PC-9 (cell line): ENCODE measurements at regions not wholly inside any gene's neighbourhood (a gene's known extent, or its start where the extent isn't known, plus 50 kb on each side); places are given as distances from the start of the nearest gene placed in this dataset.

Experiments
- BruUV-seq: library from RNA; stranded (reverse); fragments of 400-500 nt; replicated peaks from 2 replicates; lab custom pipeline; 2021; lab: Mats Ljungman, UMichigan
- CTCF ChIA-PET: fragments of 300-600 bp; sonication (Branson Sonifier 250); formaldehyde crosslinking; loops from one replicate; lab custom pipeline; 2022; ENCODE audit warnings: antibody characterized with exemption; lab: Charles Lee
- POLR2A ChIA-PET: fragments of 300-600 bp; sonication (Branson Sonifier 250); formaldehyde crosslinking; loops from one replicate; lab custom pipeline; 2022; ENCODE audit warnings: antibody characterized with exemption; ENCODE audit not compliant: unreplicated experiment; lab: Charles Lee
- DNase-seq, 2 experiments: peaks; one replicate each; pipeline versions ENCODE4 v3.0.0 to v3.0.0-alpha.2; 2015 to 2022; ENCODE audit warnings: mixed read lengths in 1 of 2
- H2AFZ ChIP-seq: fragments of 200-600 bp; sonication (generic); 2 replicates; pipeline ENCODE4 v1.8.1; 2017; ENCODE audit warnings: antibody characterized with exemption
- H3F3A ChIP-seq: fragments of 200-600 bp; sonication (generic); 2 replicates; pipeline ENCODE4 v1.8.1; 2017; ENCODE audit warnings: antibody characterized with exemption, mild to moderate bottlenecking, low read depth; ENCODE audit not compliant: insufficient read depth
- H3K27ac ChIP-seq: fragments of 200-600 bp; sonication (generic); 2 replicates; pipeline ENCODE4 v1.6.1; 2016; ENCODE audit warnings: mixed run types
- H3K27me3 ChIP-seq: fragments of 200-600 bp; sonication (generic); 2 replicates; pipeline ENCODE4 v1.6.1; 2016; ENCODE audit warnings: low read depth, mixed run types; ENCODE audit not compliant: insufficient read depth
- H3K36me3 ChIP-seq: fragments of 200-600 bp; sonication (generic); 2 replicates; pipeline ENCODE4 v1.6.1; 2016; ENCODE audit warnings: low read depth, mixed run types
- H3K4me1 ChIP-seq: fragments of 200-600 bp; sonication (generic); replicated peaks from 2 replicates; pipeline ENCODE4 v1.6.1; 2016; ENCODE audit warnings: mixed run types; ENCODE audit not compliant: insufficient read depth
- H3K4me2 ChIP-seq: fragments of 200-600 bp; sonication (generic); 2 replicates; pipeline ENCODE4 v1.6.1; 2017; ENCODE audit warnings: mixed run types
- H3K4me3 ChIP-seq: fragments of 200-600 bp; sonication (generic); 2 replicates; pipeline ENCODE4 v1.6.1; 2016; ENCODE audit warnings: mixed run types
- H3K79me2 ChIP-seq: fragments of 200-600 bp; sonication (generic); 2 replicates; pipeline ENCODE4 v1.6.1; 2017; ENCODE audit warnings: low read depth, mixed run types
- H3K9me2 ChIP-seq: fragments of 200-600 bp; sonication (generic); 2 replicates; pipeline ENCODE4 v1.8.1; 2017; ENCODE audit warnings: mild to moderate bottlenecking; ENCODE audit not compliant: insufficient read depth
- H3K9me3 ChIP-seq: fragments of 200-600 bp; sonication (generic); 2 replicates; pipeline ENCODE4 v1.8.1; 2016; ENCODE audit warnings: low read depth; ENCODE audit not compliant: insufficient read depth
- H4K20me1 ChIP-seq: fragments of 200-600 bp; sonication (generic); 2 replicates; pipeline ENCODE4 v1.8.1; 2017; ENCODE audit not compliant: insufficient read depth
- CTCF ChIP-seq: fragments of 200-600 bp; sonication (generic); conservative IDR thresholded peaks from 2 replicates; pipeline ENCODE4 v1.6.1; 2017; ENCODE audit warnings: mixed run types, antibody characterized with exemption, mild to moderate bottlenecking, moderate library complexity
- EZH2 ChIP-seq: fragments of 200-600 bp; sonication (generic); IDR thresholded peaks from 2 replicates; pipeline ENCODE4 v1.8.0; 2017; ENCODE audit warnings: antibody characterized with exemption, low read depth
- intact Hi-C: fragments of 100-400 bp; cut with micrococcal nuclease; formaldehyde crosslinking; loops from one replicate; pipeline ENCODE4 v1.10.0; 2022; ENCODE audit not compliant: unreplicated experiment

DNA sequence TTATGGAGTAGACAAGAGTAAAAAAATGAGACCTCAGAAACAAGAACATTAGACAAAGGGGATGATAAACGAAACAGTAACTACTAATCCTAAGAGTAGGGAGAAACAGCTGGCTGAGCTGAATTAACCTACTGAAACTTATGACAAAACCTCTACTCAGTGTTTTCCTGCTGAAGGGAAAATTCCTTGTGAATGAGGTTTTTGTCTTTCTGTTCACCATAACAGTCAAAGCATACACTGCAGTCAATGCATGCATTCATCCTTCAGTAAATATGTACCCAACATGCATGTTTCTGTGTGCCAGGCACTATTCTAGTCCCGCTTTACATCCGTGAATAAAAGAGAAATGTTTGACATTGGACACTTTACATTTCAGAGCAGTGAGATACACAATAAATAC is 805.6 kb upstream of the KLHL29 start:
- intact Hi-C loops: no loop called here
- Histone ChIP-seq H3K4me2 (no peak overlapping the region), H3K4me3 (no peak overlapping the region), H3K36me3 (no peaks in the 10 kb centered on the region), H3F3A (no peaks in the 10 kb centered on the region), H3K79me2 (no peaks in the 10 kb centered on the region), H3K4me1 (no peaks in the 10 kb centered on the region), H2AFZ (no peak overlapping the region), H3K27me3 (no peaks in the 10 kb centered on the region), H3K27ac (no peak overlapping the region), H3K9me3 (no peaks in the 10 kb centered on the region; the same call in 1 of the 2 replicates), H3K9me2 (no peaks in the 10 kb centered on the region), H4K20me1 (no peaks in the 10 kb centered on the region)
- CTCF ChIA-PET: no interaction called here
- POLR2A ChIA-PET: no interaction called here
- no peak for DNase-seq
- no peak for TF ChIP-seq CTCF
- BruUV-seq: no TSS peak

DNA sequence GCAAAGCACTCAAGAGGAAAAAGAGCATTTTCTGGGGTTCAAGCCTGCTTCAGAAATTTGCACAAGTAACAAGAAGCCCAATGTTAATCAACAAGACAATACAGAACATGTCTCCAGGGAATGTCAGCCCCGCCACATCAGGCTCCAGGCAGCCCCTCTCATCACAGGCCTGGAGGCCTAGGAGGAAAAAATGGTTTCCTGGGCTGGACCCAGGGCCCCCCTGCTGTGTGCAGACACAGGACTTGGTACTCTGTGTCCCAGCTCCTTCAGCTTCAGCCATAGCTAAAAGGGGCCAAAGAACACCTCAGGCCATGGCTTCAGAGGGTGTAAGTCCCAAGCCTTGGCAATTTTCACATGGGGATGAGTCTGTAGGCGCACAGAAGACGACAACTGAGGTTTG is 802.9 kb upstream of the KLHL29 start:
- Histone ChIP-seq H3K4me3 (no peak overlapping the region), H3F3A (no peaks in the 10 kb centered on the region), H3K9me3 (no peaks in the 10 kb centered on the region; the same call in 1 of the 2 replicates), H3K4me2 (no peak overlapping the region), H4K20me1 (no peaks in the 10 kb centered on the region), H3K27ac (no peak overlapping the region), H2AFZ (no peak overlapping the region), H3K9me2 (no peaks in the 10 kb centered on the region), H3K27me3 (no peaks in the 10 kb centered on the region), H3K4me1 (no peaks in the 10 kb centered on the region), H3K36me3 (no peaks in the 10 kb centered on the region), H3K79me2 (no peaks in the 10 kb centered on the region)
- DNase-seq: no peak
- POLR2A ChIA-PET: no interaction called here
- BruUV-seq: no TSS peak
- intact Hi-C loops: no loop called here
- CTCF ChIA-PET: no interaction called here
- no peak for TF ChIP-seq CTCF
- no peak for TF ChIP-seq EZH2

- TF ChIP-seq CTCF: no peak
- TF ChIP-seq EZH2: no peak
- H3K27ac ChIP-seq: no peak overlapping the region
- no peaks in the 10 kb centered on the region for H3K9me2 ChIP-seq
Observed at GRCh38 chr2:22596306-22596705, 788.7 kb upstream of the KLHL29 start.

More at GRCh38 chr2:22596306-22596705, 788.7 kb upstream of the KLHL29 start:
- Histone ChIP-seq H3K4me3 (no peak overlapping the region), H3K36me3 (no peaks in the 10 kb centered on the region), H3F3A (no peaks in the 10 kb centered on the region), H2AFZ (no peak overlapping the region), H3K4me1 (no peaks in the 10 kb centered on the region), H3K9me3 (0 out of 2 replicates have a peak, but pooled peaks cover 4% of the 10 kb centered on the region), H3K79me2 (no peaks in the 10 kb centered on the region), H3K4me2 (no peak overlapping the region), H4K20me1 (no peaks in the 10 kb centered on the region), H3K27me3 (no peaks in the 10 kb centered on the region; the same call in 1 of the 2 replicates)
- ChIA-PET CTCF (no interaction called here), POLR2A (no interaction called here)
- intact Hi-C loops: no loop called here
- no TSS peak for BruUV-seq
- no peak for DNase-seq
